Gastroesophageal sphincter (tissue), 4 donors: ENCODE measurements at regions not wholly inside any gene's neighbourhood (a gene's known extent, or its start where the extent isn't known, plus 50 kb on each side); places are given as distances from the start of the nearest gene placed in this dataset.

ENCODE experiments used
- ATAC-seq: fragments of 150-250 bp; one replicate; pipeline ENCODE4 v1.9.1; 2016; ENCODE audit warnings: mild to moderate bottlenecking, moderate library complexity
- H3K27ac ChIP-seq, 4 donors: fragments of 200-600 bp; sonication (generic) in 3 of 4; 1 replicate in 3 of 4; 2 replicates in 1 of 4; pipeline ENCODE4 v1.5.1; 2016 to 2019
- H3K27me3 ChIP-seq: fragments of 200-600 bp; sonication (generic); one replicate; pipeline ENCODE4 v1.5.1; 2019
- H3K36me3 ChIP-seq, 2 donors: fragments of 200-600 bp; sonication (generic); one replicate each; pipeline ENCODE4 v1.5.1; 2019; ENCODE audit warnings: control low read depth in 1 of 2
- H3K4me1 ChIP-seq, 3 donors: fragments of 200-600 bp; sonication (generic); 1 replicate in 2 of 3; 2 replicates in 1 of 3; pipeline ENCODE4 v1.5.1; 2016 to 2019; ENCODE audit warnings: control low read depth in 2 of 3
- H3K4me3 ChIP-seq, 2 donors: fragments of 200-600 bp; sonication (generic); one replicate each; pipeline ENCODE4 v1.5.1; 2019; ENCODE audit warnings: mild to moderate bottlenecking in 1 of 2, moderate library complexity in 1 of 2
- H3K9me3 ChIP-seq, 3 donors: fragments of 200-600 bp; sonication (generic); one replicate each; pipeline ENCODE4 v1.5.1; 2017 to 2019; ENCODE audit warnings: control low read depth in 2 of 3
- EP300 ChIP-seq: sonication (generic); formaldehyde crosslinking; IDR thresholded peaks from one replicate; pipeline ENCODE4 v1.6.1; 2017; ENCODE audit warnings: antibody characterized with exemption, mild to moderate bottlenecking
- POLR2A ChIP-seq, 2 donors: fragments of 450-650 bp; IDR thresholded peaks; one replicate each; pipeline ENCODE4 v1.6.1; 2017; ENCODE audit warnings: antibody characterized with exemption in 2 of 2, mild to moderate bottlenecking in 2 of 2, moderate library complexity in 1 of 2
- POLR2AphosphoS5 ChIP-seq: sonication (generic); formaldehyde crosslinking; IDR thresholded peaks from one replicate; pipeline ENCODE4 v1.6.1; 2017; ENCODE audit warnings: antibody characterized with exemption
- WGBS, 2 donors: methylation state at CpG; one replicate each; pipeline ENCODE4 v1.1.5; 2018; ENCODE audit warnings: low coverage in 1 of 2; 5-methylcytosine and 5-hydroxymethylcytosine counted together
- TF ChIP-seq, protein P1 (sequence below), 4 experiments: fragments of 200-600 bp in 2 of 4; fragments of 450-650 bp in 2 of 4; sonication (generic) in 1 of 4; IDR thresholded peaks; one replicate each; pipeline ENCODE4 v1.5.1; 2017 to 2019; ENCODE audit warnings: antibody characterized with exemption in 4 of 4, mild to moderate bottlenecking in 2 of 4, moderate library complexity in 2 of 4

DNA sequence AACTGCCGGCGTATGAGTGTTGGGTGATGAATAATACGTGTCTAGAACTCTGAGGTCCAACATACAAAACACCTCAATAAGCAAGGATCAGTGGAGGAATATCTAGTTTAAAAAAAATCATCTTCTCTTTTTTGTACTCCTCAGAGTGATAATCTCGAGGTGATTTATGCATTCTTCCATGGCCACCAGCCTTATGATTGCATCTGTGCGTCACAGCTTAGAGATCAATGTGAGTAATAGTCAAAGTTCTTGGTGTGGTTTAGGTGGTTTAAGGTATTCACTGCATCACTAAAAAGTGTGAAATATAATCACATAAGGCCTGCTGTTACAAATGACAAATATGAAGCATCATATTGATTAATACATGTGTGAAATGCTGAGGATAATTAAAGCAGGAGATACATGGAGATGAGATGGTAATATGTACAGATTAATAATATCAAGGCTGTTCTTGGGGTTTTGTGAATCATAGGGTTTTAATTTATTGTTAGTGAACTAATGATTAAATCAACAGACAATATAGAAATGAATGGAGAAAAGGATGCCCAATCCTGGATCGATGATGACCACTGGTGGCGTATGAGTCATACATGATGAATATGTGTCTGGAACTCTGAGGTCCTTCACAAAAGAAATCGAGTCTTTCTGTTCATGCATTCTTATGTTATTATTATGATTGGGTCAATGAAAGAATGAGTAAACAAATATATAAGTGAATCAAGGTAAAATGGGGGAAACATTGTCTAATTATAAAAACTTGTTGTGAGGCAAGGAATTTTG, 68.8 kb upstream of the RTL1 start:
- Histone ChIP-seq H3K36me3 (no peaks in the 10 kb centered on the region), H3K27me3 (no peaks in the 10 kb centered on the region), H3K9me3 (no peaks in the 10 kb centered on the region), H3K27ac (no peak overlapping the region), H3K4me3 (no peak overlapping the region), H3K4me1 (no peaks in the 10 kb centered on the region)
- 88 to 91% methylated on average over 8 of the region's 8 CpGs for WGBS, 2 donors
- ATAC-seq, result no peak
- TF ChIP-seq EP300, result no peak
- TF ChIP-seq POLR2AphosphoS5, result no peak
- TF ChIP-seq POLR2A (IDR thresholded peaks at IDR 0.05), result no peak
- TF ChIP-seq, protein P1, sequence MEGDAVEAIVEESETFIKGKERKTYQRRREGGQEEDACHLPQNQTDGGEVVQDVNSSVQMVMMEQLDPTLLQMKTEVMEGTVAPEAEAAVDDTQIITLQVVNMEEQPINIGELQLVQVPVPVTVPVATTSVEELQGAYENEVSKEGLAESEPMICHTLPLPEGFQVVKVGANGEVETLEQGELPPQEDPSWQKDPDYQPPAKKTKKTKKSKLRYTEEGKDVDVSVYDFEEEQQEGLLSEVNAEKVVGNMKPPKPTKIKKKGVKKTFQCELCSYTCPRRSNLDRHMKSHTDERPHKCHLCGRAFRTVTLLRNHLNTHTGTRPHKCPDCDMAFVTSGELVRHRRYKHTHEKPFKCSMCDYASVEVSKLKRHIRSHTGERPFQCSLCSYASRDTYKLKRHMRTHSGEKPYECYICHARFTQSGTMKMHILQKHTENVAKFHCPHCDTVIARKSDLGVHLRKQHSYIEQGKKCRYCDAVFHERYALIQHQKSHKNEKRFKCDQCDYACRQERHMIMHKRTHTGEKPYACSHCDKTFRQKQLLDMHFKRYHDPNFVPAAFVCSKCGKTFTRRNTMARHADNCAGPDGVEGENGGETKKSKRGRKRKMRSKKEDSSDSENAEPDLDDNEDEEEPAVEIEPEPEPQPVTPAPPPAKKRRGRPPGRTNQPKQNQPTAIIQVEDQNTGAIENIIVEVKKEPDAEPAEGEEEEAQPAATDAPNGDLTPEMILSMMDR (IDR thresholded peaks at IDR 0.05), result no peak

DNA sequence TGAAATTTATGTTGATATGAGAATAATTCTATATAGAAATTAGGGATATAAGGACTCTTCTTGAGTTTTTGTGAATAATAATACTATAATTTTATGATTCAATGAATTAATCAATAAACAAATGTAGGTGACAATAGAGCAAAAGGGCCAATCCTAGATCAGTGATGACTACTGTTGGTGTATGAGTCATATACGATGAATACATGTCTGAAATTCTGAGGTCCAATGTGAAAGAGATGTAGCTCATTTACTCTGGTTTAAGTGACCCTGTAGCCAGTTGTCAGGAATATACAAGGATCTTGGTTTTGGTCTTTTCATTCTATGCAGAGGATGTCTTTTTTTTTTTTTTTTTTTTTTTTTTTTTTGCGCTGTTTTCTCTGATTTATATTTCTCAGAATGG, 72.1 kb upstream of the RTL1 start:
- TF ChIP-seq, protein P1 (IDR thresholded peaks at IDR 0.05), result no peak
- TF ChIP-seq EP300 (no peak), POLR2A (IDR thresholded peaks at IDR 0.05) (no peak), POLR2AphosphoS5 (no peak)

DNA sequence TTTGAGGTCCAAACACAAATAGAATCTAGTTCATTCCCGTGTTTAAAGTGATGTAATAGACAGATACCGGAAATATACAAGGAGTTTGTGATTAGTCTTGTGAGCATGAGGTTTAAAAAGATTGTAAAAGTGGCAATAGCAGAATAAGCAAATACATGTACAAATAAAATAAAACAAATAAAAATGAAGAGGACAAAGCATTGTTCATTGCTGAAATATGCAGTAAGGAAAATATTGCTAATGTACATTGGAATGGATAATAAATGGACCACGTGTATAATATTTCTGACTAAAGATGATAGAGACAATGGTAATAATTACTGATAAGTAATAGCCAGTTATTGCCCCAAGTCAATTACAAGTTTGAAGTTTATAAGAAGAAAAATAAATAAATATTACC, 75.6 kb upstream of the RTL1 start:
- ATAC-seq, result no peak
- Histone ChIP-seq H3K27ac (no peak overlapping the region), H3K36me3 (no peaks in the 10 kb centered on the region), H3K27me3 (no peaks in the 10 kb centered on the region), H3K4me3 (no peak overlapping the region), H3K9me3 (no peaks in the 10 kb centered on the region), H3K4me1 (no peaks in the 10 kb centered on the region)
- TF ChIP-seq EP300, result no peak
- no peak for TF ChIP-seq POLR2A (IDR thresholded peaks at IDR 0.05)
- no peak for TF ChIP-seq POLR2AphosphoS5
- TF ChIP-seq, protein P1 (IDR thresholded peaks at IDR 0.05), result no peak
- WGBS, 2 donors, result 60 to 77% methylated on average over 3 of the region's 3 CpGs

More for the DNA sequence above, 72.1 kb upstream of the RTL1 start:
- Histone ChIP-seq H3K27me3 (no peaks in the 10 kb centered on the region), H3K4me1 (no peaks in the 10 kb centered on the region), H3K36me3 (no peaks in the 10 kb centered on the region), H3K9me3 (no peaks in the 10 kb centered on the region), H3K27ac (no peak overlapping the region), H3K4me3 (no peak overlapping the region)
- WGBS, 2 donors, result 79 to 98% methylated on average over 1 to 2 of the region's 2 CpGs
- ATAC-seq, result no peak

DNA sequence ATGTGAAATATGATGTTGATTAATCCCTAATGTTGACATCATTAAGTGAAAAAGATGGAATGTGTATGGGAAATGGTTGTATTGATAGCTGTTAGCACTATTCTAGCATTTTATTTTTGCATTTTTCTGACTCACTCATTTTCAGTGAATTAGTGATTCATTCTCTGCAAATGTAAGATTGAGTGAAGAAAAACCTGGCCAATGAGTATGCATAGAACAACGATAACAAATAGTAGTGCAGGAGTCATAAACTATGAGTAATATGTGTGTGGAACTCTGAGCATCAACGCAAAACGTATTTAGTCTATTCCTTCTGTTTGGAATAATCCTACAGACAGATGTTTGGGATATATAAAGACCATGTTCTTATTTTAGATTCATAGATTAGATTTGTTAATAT, 76.3 kb upstream of the RTL1 start:
- ATAC-seq, result no peak
- Histone ChIP-seq H3K27me3 (no peaks in the 10 kb centered on the region), H3K36me3 (no peaks in the 10 kb centered on the region), H3K27ac (no peak overlapping the region), H3K9me3 (no peaks in the 10 kb centered on the region), H3K4me1 (no peaks in the 10 kb centered on the region), H3K4me3 (no peak overlapping the region)
- TF ChIP-seq POLR2AphosphoS5, result no peak
- TF ChIP-seq, protein P1 (IDR thresholded peaks at IDR 0.05), result no peak
- TF ChIP-seq POLR2A (IDR thresholded peaks at IDR 0.05), result no peak
- TF ChIP-seq EP300, result no peak
- 55 to 56% methylated on average over 3 of the region's 3 CpGs for WGBS, 2 donors

DNA sequence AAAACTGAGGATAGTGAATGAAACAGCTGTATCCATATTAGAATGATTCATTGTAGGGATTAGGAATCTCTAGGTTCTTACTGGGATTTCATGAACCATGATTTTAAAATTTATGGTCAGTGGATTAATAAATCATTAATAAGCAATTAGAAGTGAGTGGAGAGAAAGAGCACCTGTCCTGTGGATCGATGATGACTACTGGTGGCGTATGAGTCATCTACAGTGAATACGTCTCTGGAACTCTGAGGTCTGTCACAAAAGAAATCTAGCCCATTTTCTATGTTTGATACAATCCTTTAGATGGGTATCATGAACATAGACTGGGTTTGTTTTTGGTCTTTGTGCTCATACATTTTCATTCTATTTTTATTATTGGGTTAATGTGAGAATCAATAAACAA, 77.3 kb upstream of the RTL1 start:
- TF ChIP-seq POLR2A (IDR thresholded peaks at IDR 0.05) (no peak), POLR2AphosphoS5 (no peak), EP300 (no peak)
- TF ChIP-seq, protein P1 (IDR thresholded peaks at IDR 0.05), result no peak
- Histone ChIP-seq H3K36me3 (no peaks in the 10 kb centered on the region), H3K27me3 (no peaks in the 10 kb centered on the region), H3K4me3 (no peak overlapping the region), H3K9me3 (no peaks in the 10 kb centered on the region), H3K27ac (no peak overlapping the region), H3K4me1 (no peaks in the 10 kb centered on the region)
- ATAC-seq, result no peak
- 47 to 70% methylated on average over 3 of the region's 3 CpGs for WGBS, 2 donors
